C4-2B (cell line): ENCODE measurements at regions not wholly inside any gene's neighbourhood (a gene's known extent, or its start where the extent isn't known, plus 50 kb on each side); places are given as distances from the start of the nearest gene placed in this dataset.

ENCODE experiments used
- CTCF ChIP-seq: fragments of 450-650 bp; conservative IDR thresholded peaks from 2 replicates; pipeline ENCODE4 v1.5.1; 2017; ENCODE audit warnings: mild to moderate bottlenecking
- ZFX ChIP-seq: fragments of 450-650 bp; IDR thresholded peaks from 2 replicates; pipeline ENCODE4 v1.6.1; 2017

- TF ChIP-seq CTCF = no peak
- no peak for TF ChIP-seq ZFX
Observed at GRCh38 chr6:98292810-98293209, 541.6 kb upstream of the POU3F2 start.
